UCSD-AML1 (cell line): ENCODE measurements at regions not wholly inside any gene's neighbourhood (a gene's known extent, or its start where the extent isn't known, plus 50 kb on each side); places are given as distances from the start of the nearest gene placed in this dataset.
A peak's percentile ranks its signal among the peaks of the same experiment; 100 is the strongest.

Experiments used
- DNase-seq: peaks from one replicate; lab custom pipeline; 2025; ENCODE audit not compliant: unreplicated experiment; lab: John Stamatoyannopoulos, UW

DNA sequence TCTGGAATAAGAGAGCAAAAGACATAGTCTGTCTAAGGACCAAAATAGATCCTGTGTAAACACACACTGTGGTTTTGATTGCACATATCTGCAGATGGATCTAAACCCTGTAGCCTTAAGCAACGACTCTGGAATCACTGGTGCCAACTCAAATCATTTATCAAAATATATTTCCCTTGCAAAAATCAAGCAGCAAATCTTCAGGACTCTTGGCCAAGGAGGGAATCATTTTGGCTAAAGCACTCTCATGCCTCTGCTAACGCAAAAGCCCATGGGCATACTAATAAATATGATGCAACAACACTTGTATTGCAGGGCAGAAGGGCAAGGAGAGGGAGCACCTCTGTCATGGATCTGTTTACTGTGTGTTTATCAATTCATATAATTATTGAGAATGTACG lies 155.4 kb upstream of the DUSP10 start:
- no peak for DNase-seq

DNA sequence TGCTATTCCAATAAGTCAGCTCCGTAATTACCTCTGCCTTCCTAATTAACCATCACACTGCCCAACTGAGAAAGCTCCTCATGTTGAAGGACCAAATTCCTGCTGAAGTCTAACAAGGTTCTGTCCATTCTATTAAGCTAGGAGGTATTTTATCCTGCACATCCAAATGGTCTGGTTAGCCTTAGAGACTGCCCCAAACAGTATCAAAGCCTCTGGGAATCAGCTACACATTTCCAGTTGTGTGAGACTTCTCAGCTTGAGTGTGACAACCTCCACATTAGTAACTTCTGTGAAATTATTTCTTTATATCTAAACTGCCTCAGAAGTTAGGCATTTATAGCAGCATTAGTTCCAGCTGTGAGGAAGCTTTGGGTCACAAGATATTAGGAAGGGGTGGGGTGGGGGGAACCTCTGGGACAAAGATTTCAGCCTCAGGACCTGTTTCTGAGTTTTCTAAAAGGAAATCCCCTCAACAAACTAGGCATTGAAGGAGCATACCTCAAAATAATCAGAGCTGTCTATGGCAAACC lies 150.5 kb upstream of the DUSP10 start:
- no peak for DNase-seq

DNA sequence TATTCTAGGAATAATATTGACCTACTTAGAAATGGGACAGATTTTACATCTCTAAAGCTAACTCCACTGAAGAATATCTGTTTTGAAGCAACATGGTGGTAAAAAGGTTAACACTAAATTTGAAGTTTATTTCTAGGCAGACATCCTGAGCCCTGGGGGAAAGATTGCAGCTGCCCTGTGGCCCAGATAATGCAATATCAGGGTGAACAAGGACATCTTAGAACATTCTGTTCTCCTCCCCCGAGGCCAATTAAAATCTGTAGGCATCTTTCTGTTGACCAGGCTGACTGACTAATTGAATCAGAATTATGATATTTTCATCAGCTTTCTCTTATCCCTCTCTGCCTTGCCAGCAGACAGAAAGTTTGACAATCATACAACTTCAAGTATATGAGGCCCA lies 149.8 kb upstream of the DUSP10 start:
- no peak for DNase-seq

DNA sequence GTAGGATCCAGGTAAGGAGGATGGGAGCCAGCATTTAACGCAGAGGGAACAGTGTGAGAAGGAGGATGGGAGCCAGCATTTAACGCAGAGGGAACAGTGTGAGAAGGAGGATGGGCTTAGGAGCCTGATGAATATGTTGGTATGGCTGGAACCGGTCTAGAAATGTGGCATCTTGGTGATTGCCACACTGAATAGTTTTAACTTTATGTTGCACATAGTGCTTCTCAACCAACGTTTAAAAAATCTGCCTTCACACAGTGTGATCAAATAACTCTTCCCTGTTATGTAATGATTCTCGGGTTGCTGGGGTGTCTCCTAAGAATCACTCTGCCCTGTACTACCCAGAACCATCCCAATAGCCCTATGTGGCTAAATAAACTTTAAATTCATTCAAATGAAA lies 146.9 kb upstream of the DUSP10 start:
- DNase-seq: no peak

DNA sequence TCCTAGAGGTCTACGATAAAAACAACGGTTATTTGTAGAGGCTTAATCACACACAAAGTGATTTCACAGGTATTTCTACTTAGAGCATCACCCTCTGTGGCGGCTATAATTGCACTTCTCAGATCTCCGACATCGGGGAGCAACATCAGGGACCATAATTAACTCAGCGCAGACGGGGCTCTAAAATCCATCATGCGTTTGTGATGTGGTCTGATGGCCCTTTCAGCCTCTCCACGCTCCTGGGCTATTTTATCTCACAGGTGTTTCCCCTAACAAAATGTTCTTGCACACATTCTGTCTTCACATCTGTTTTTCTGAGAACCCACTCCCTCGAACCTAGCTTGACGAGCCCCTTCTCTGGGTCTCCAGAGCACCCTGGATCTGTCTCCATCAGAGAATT lies 146.3 kb upstream of the DUSP10 start:
- no peak for DNase-seq

DNA sequence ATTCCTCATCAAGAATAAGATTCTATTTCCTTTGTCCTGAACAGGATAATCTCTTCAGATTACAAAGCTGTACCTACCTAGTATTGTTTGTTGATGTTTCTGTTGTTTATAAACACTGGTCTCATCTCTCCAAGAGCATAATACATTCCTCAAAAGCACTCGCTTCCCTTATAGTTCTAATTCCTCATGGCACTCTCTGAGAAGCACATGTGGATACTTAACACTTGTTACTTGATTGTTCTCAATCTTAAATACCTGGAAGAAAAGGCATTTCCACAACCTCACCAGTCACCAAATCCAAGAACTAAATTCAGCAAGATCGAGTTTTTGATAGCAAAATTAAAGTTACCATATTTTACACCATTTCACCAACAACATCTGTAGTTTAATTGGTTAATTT lies 145.9 kb upstream of the DUSP10 start:
- DNase-seq: no peak

DNA sequence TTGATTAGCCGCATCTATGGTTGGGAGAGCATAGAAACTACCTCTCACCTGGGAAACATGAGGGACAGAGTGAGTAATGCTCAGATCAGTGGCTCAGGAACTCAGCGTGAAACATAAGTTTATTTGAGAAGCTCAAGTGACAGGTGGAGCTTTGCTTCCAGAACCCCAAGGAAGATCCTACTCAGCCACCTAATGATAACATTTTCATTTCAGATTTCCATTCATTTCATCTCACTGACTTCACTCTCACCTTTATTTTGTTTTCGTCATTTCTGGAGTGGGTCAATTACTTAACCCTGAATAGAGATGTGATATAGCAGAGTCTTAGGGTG lies 145.5 kb upstream of the DUSP10 start:
- DNase-seq: no peak

DNA sequence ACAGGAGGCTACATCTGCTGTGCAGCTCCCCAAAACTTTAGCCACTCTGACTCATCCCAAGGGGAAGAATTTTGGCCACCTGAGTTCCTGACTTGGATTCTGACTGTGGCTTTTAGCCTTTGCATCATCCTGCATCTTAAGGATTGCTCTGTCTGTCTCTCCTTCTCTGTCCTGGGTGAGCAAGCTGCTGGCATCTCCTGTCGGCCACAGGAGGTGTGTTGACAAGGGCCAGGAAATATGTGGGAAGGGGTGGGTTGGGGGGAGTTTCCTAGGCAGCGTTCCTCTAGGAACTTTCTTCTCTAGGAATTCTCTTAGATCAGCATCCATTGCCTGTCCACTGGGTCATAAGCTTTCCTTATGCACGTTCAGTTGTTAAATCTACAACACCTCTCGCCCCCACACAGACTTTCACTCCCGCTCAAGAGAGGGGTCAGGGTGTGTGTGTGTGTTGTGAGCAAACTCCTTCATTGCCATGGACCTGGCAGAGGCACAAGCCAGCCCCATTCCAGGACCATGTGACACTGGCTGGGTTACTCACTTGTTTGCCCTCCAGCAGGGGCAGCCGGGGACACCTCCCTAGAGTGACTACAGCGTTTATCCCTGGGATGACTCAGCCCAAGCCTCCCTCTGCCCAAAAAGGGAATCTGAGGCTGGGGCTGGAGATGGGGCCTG lies 145.0 kb upstream of the DUSP10 start:
- peak; percentile 18 for DNase-seq

DNA sequence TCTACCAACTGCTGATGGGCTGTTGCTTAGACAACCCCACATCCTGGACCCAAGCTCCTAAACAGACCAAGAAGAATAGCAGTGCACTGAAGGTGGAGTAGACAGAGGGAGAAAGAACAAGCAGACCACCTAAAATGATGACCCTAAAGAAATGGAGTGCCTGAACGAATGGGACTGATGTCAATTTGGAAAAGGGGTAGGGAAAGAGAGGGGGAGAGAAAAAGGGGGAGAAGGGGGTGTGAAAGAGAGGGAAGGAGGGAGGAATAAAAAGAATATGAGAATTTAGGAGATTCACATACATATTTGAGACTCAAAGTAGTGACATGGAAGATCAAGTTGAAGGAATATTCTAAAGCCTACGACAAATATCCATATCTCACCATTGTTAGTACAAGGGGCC lies 144.4 kb upstream of the DUSP10 start:
- no peak for DNase-seq

DNA sequence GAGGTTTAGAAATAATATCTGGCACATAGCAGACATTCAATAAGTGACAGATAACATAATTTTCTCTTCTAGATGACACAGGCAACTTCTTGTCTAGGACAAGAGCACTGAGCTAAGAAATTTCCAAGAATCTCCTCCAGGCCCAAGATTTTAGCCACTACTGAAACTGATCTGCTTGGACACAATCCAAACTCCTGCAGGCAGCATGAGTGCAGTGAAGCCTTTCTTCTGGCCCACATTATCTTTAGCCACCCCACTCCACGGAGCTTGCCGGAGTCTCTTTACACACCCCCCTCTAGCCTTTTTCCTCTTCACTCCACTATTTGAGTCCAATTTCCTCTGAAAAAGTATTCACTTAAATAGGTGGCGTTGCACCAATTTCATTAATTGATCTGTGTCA lies 142.9 kb upstream of the DUSP10 start:
- DNase-seq: no peak

DNA sequence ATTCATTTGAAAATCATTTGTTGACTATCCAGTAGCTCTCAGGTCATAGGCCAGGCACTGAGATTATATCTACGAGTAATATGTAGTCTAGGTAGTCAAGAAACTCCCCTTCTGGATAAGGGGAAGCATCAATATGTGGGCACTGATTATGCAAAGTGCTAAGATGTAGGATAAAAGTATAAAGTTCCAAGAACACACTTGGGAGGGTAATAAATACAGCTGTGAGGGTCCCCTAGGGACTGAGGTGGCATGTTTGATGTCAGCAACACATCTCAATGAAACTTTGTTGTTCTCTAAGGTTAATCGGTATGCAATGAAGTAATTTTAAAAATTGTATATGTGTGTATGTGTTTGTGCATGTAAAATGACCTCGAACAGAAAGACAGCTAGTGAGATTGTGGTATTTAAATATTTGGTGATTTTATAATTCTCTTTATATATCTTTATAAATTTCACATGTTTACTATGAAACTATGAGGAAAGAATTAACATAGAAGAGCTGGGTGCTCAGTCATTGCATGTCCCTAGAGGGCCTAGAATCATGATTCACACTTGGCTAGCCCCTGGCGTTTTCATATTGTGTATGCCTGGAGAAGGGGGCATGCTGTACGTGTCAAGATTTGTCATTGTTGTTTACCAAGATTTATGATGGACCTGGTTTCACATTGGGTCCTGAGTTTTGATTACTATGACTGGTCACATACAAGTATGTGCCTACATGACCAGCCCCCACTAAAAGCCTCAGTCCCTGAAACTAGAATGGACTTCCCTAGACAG lies 140.1 kb upstream of the DUSP10 start:
- DNase-seq: no peak

DNA sequence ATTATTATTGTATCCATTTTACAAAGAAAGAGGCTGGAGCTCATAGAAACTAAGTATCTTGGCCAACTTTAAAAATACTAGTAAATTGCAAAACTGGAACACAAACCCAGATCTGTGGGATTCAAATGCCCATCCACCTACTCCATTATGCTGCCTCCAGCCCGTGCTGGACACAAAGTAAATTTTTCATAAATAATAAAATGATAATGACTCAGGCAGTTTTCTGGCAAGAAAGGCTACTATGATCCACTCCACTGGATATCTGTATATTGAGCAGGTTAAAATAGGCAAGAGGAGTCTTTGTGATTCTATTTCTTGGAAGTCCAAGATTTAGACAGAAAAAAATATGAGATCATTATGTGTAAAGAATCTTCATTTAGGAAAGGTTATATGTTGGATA lies 138.3 kb upstream of the DUSP10 start:
- no peak for DNase-seq

DNA sequence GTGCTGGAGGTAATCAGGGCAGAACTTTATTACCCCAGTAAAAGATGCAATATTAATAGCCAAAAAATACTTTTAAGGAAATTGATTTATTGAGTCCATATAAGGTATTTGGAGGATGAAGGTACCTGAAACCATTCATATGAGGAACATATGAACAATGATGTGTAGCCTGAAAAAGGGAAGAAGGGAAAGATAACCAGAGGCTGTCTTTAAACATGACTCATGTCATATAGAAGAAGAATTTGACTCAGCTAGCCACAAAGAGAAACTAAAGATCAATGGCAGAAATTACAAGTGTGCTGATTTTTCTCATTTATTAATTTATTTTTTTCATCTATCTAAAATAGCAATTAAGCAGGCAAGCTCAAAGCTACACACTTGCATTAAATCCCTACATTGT lies 136.2 kb upstream of the DUSP10 start:
- DNase-seq: no peak

DNA sequence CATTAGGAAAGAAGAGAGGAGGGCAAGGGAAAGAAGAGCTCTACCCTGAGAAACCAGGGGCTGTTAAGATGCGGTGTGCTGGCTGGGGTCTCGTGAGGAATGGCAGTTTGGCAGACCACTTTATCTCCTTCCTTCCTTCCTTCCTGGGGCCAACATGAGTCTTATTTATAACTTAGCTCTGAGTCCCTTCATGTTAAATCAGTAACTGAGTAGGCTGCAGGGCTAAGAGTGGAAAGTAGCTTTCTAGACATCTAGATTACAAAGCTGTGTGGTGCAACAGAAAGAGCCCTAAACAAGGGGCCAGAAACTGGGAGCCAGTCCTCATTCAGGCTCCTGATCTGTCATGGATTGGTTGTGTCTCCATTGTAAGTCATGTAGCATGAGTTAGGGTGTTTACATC lies 135.4 kb upstream of the DUSP10 start:
- DNase-seq: peak; percentile 33

DNA sequence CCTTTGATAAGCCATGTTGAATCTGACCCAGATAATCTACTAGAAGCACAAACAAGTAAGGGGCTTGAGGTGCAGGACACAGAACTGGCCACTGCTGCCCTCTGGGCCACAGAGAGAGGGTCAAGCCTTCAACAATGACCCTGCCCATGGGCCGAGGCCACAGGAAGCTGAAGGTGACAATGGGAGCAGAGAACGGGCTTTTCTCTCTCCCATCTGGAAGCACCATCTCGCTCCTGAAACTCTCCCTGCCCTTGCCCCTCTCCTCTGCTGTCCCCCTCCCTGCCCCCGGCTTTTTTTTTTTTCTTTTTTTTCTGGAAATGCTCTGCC lies 133.1 kb upstream of the DUSP10 start:
- DNase-seq: no peak

DNA sequence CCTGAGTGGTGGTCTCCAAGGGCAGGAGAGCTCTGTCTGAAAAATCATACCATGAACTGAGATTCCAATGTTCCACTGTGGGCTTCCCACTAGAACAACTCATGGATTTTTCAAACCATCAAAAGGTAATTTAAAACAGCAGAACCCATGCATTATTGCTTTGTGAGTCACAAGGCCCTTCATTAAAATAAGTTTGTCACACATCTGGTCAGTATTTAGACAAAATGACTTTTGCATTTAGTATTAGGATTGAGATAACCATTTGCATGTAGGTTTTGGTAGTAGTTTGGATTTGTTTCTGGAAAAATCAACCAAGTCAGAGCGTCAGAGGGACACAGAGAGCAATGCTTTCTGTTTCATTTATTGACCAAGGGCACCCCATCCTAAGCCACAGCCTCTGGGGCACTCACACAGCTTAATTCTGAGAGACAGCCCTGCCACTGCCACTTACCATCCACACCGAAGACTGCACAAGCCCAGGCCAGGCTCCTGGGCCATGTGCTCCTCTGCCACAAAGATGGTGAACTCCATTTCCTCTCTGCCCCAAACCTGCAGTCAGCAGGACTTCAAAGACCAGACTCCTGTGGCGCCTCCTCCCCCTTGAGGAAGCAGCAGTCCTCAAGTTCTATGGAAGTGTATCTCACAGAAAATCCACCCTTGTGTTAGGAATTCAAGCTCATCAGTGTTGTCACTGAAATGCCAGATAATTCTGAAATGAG lies 132.6 kb upstream of the DUSP10 start:
- peak; percentile 17 for DNase-seq

DNA sequence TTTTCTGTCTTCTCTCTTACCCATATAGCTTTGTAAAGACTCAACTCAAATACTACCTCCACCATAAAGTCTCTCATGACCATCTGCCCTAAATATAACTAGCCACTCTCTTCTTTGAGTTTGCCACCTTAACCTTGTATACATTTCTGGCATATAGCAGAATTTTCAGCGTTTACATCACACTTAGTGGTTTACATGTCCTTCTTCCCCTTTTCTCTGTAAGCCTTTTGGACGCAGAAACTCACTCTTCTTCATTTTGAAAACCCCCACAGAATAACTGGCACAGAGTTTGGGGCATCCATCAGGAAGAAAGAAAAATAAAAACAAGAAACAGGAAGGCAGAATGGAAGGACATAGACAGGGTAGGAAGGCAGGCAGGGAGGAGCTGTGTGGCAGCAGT lies 131.8 kb upstream of the DUSP10 start:
- DNase-seq: no peak

DNA sequence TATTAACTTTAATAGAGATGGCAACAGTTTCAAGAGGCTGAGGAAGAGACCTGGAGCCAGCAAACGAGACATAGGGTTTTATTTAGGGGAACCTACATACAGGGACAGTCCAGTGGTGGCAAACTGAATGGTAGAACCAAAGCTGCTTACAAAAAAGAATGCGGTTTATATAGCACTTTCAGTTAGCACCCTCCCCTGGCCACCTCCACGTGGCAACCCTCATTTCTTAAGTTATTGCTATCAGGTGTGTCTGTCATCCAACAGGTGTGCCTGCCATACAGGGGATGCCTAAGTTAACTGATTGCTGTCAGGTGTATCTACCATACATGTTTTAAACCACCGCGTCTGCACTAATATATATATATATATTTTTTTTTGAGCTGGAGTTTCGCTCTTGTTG lies 129.2 kb upstream of the DUSP10 start:
- DNase-seq: no peak

DNA sequence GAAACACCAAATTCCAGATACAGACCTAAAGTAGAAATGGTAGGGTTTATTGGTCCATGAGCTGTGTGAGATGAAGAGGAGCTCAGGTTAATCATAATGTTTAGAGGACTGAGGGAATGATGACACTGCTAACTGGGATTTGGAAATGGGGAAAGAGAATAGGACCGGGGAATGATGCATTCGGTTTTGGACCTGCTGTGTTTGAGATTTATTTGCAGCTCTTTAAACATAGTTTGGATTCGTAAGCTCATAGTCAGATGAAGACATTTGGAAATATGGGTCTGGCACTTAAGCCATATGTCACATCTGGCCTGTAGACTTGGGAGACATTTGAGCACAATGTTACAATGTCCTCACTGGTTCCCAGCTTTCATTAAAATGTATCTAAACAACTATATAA lies 127.9 kb upstream of the DUSP10 start:
- DNase-seq: no peak

DNA sequence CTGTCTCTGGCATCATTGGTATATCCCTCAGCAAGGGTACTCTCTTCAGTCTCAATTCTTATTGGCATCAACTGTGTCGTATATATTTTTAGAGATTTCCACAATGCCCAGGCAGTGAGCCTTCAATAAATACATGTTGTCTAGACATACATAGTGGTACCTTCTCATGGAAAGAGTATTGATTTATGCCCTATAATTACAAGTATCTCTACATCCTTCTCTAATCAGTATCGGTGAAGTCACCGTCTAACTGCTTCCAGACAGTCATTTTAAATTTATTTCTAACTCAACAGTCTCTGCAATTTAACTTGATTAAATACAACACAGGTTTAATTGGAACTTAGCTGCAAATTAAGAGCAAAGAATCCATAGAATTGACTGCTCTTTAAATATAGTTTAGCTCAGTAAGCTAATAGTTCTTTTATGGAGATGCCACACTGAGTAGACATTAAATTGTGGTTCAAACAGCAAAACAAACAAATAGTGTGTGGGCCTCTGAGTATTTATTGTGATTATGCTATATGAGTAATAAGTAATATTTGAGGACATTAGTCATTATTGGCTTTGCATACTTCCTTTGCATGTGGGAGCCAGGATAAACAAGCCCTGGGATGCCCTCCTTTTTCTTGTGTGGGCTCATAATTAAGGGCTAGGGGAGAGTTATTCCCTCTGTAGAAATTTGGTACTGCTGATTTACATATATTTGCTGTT lies 126.9 kb upstream of the DUSP10 start:
- DNase-seq: no peak

DNA sequence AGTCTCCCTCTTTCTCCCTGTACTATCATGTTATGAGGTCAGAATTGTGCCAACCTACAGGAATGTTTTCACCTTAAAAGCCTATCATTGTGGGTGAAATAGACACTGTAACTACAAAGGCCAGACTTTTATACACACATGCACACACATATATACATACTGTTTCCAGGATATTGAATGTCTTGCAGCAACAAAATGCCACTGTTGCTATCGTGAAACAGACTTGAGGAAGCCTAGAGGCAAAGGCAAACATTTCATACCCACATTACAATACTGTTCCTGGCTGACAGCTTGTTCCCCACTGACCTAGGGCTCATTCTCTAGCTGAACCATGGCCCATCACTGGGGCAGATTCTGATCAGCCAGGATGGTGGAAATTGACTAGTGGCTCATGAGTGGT lies 125.1 kb upstream of the DUSP10 start:
- DNase-seq: no peak

DNA sequence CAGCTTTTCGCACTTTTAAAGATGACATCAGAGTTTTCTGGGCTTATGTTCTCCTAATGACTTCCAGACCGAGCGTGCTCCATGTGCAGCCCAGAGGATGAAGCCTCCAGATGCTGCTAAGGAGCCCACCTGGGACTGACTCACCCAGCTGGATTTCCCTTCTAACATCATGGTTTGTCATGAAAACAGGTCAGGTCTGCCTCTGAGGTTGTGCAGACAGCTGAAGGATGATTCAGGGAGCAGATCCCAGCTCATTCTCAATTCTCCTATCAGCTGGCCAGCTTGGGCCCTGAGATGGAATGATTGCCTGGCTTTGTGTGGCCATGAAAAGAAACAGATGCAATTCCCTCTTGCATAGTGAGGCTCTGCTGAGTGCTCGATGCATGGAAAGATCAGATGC lies 123.9 kb upstream of the DUSP10 start:
- DNase-seq: no peak
